WTC11 (cell line): ENCODE measurements at regions not wholly inside any gene's neighbourhood (a gene's known extent, or its start where the extent isn't known, plus 50 kb on each side); places are given as distances from the start of the nearest gene placed in this dataset.

Experiments
- ATAC-seq: fragments of 200-7000 bp; cut with Tn5 transposase; 2 replicates; pipeline ENCODE4 v1.10.0; 2021; ENCODE audit warnings: mild to moderate bottlenecking, moderate library complexity
- CTCF ChIA-PET: fragments of 300-600 bp; sonication (Branson Sonifier 250); formaldehyde crosslinking; loops from one replicate; lab custom pipeline; 2021; ENCODE audit warnings: antibody characterized with exemption; lab: Charles Lee
- POLR2A ChIA-PET: fragments of 350-600 bp; sonication (Branson Sonifier 250); formaldehyde crosslinking; loops from one replicate; lab custom pipeline; 2021; ENCODE audit warnings: antibody characterized with exemption; lab: Charles Lee
- DNase-seq: peaks from one replicate; pipeline ENCODE4 v3.0.0; 2021; ENCODE audit warnings: low spot score
- H3K27ac Mint-ChIP-seq: 2 replicates; pipeline ENCODE4 v1.8.0; 2021; ENCODE audit warnings: mixed read lengths
- H3K27me3 Mint-ChIP-seq: 2 replicates; pipeline ENCODE4 v1.8.0; 2021; ENCODE audit warnings: low read depth, mild to moderate bottlenecking, moderate library complexity, mixed read lengths
- H3K36me3 Mint-ChIP-seq: 2 replicates; pipeline ENCODE4 v1.8.0; 2021; ENCODE audit warnings: mixed read lengths
- H3K4me1 Mint-ChIP-seq: 2 replicates; pipeline ENCODE4 v1.8.0; 2022; ENCODE audit warnings: mixed read lengths
- H3K4me3 Mint-ChIP-seq: 2 replicates; pipeline ENCODE4 v1.8.0; 2021; ENCODE audit warnings: mild to moderate bottlenecking, moderate library complexity, mixed read lengths
- H3K9me3 Mint-ChIP-seq: 2 replicates; pipeline ENCODE4 v1.8.0; 2021; ENCODE audit warnings: mixed read lengths
- AR ChIP-seq: fragments of 250-450 bp; sonication (Bioruptor Pico); IDR thresholded peaks from 2 replicates; pipeline ENCODE4 v1.9.0; 2021; ENCODE audit warnings: mild to moderate bottlenecking
- ATF1 ChIP-seq: sonication (generic); formaldehyde crosslinking; IDR thresholded peaks from 2 replicates; pipeline ENCODE4 v1.8.1; 2023; ENCODE audit warnings: mild to moderate bottlenecking, moderate library complexity, missing genetic modification reagents
- ATF3 ChIP-seq: sonication (generic); formaldehyde crosslinking; conservative IDR thresholded peaks from 2 replicates; pipeline ENCODE4 v1.8.1; 2022; ENCODE audit warnings: mild to moderate bottlenecking, missing genetic modification reagents
- ATF6 ChIP-seq: sonication (generic); formaldehyde crosslinking; IDR thresholded peaks from 2 replicates; pipeline ENCODE4 v1.8.1; 2023; ENCODE audit warnings: mild to moderate bottlenecking, missing genetic modification reagents
- CBFB ChIP-seq: sonication (generic); formaldehyde crosslinking; IDR thresholded peaks from 2 replicates; pipeline ENCODE4 v1.8.1; 2022; ENCODE audit warnings: mild to moderate bottlenecking, low read depth, missing genetic modification reagents
- CREM ChIP-seq: sonication (generic); formaldehyde crosslinking; IDR thresholded peaks from 2 replicates; pipeline ENCODE4 v1.8.1; 2022; ENCODE audit warnings: mild to moderate bottlenecking, missing genetic modification reagents, moderate library complexity
- ELF4 ChIP-seq: sonication (generic); formaldehyde crosslinking; IDR thresholded peaks from 2 replicates; pipeline ENCODE4 v1.8.1; 2022; ENCODE audit warnings: low read depth, mild to moderate bottlenecking, moderate library complexity, missing genetic modification reagents
- GRHL2 ChIP-seq: fragments of 250-450 bp; sonication (Bioruptor Pico); IDR thresholded peaks from 2 replicates; pipeline ENCODE4 v1.8.0; 2022; ENCODE audit warnings: mild to moderate bottlenecking, moderate library complexity; ENCODE audit not compliant: insufficient replicate concordance, severe bottlenecking
- HMGA2 ChIP-seq: fragments of 250-450 bp; sonication (Bioruptor Pico); IDR thresholded peaks from 2 replicates; pipeline ENCODE4 v1.4.0; 2021; ENCODE audit warnings: mild to moderate bottlenecking, moderate library complexity
- IRF2 ChIP-seq: sonication (generic); formaldehyde crosslinking; IDR thresholded peaks from 2 replicates; pipeline ENCODE4 v1.8.0; 2022; ENCODE audit warnings: low read depth, missing genetic modification reagents, borderline replicate concordance
- MAX ChIP-seq: sonication (generic); formaldehyde crosslinking; IDR thresholded peaks from 2 replicates; pipeline ENCODE4 v1.8.0; 2022; ENCODE audit warnings: mild to moderate bottlenecking, missing genetic modification reagents
- MYBL2 ChIP-seq: sonication (generic); formaldehyde crosslinking; IDR thresholded peaks from 2 replicates; pipeline ENCODE4 v1.8.1; 2023; ENCODE audit warnings: mild to moderate bottlenecking, moderate library complexity, missing genetic modification reagents
- OVOL2 ChIP-seq: fragments of 250-450 bp; sonication (Bioruptor Pico); IDR thresholded peaks from 2 replicates; pipeline ENCODE4 v1.9.0; 2021; ENCODE audit warnings: mild to moderate bottlenecking, borderline replicate concordance
- STAT6 ChIP-seq: sonication (generic); formaldehyde crosslinking; conservative IDR thresholded peaks from 2 replicates; pipeline ENCODE4 v1.8.1; 2023; ENCODE audit warnings: mild to moderate bottlenecking, low read depth, missing genetic modification reagents, moderate library complexity
- TCF7 ChIP-seq: sonication (generic); formaldehyde crosslinking; IDR thresholded peaks from 2 replicates; pipeline ENCODE4 v1.8.0; 2022; ENCODE audit warnings: mild to moderate bottlenecking, low read depth, missing genetic modification reagents, moderate library complexity
- TP53 ChIP-seq: sonication (generic); formaldehyde crosslinking; IDR thresholded peaks from 2 replicates; pipeline ENCODE4 v1.8.1; 2023; ENCODE audit warnings: mild to moderate bottlenecking, missing genetic modification reagents
- ZNF121 ChIP-seq: sonication (generic); formaldehyde crosslinking; IDR thresholded peaks from 2 replicates; pipeline ENCODE4 v1.8.0; 2023; ENCODE audit warnings: missing genetic modification reagents
- ZNF425 ChIP-seq: fragments of 250-450 bp; sonication (Bioruptor Pico); conservative IDR thresholded peaks from 2 replicates; pipeline ENCODE4 v1.9.0; 2021; ENCODE audit warnings: mild to moderate bottlenecking

GRCh38 chr13:53144826-53145225 lies 116.2 kb downstream of the OLFM4 start:
- ChIA-PET CTCF (interaction anchor here (0.8 to 1.2 kb wide), 3 partner anchors 57 to 239 kb away, joined by 3 to 6 read pairs (median 3); no protein-coding TSS in a partner anchor), POLR2A (no interaction called here)

More at GRCh38 chr13:53144826-53145225, 116.2 kb downstream of the OLFM4 start:
- ATAC-seq = no peak
- Mint-ChIP-seq H3K4me3 (no peak overlapping the region), H3K36me3 (no peaks in the 10 kb centered on the region), H3K9me3 (no peaks in the 10 kb centered on the region), H3K27ac (no peak overlapping the region), H3K27me3 (no peaks in the 10 kb centered on the region), H3K4me1 (peaks cover 16% of the 10 kb centered on the region)
- TF ChIP-seq ATF6 (no peak), ATF1 (CRISPR knock-in tag) (no peak), ZNF425 (CRISPR knock-in tag) (no peak), OVOL2 (CRISPR knock-in tag) (no peak), CBFB (no peak), IRF2 (CRISPR knock-in tag) (no peak), ELF4 (CRISPR knock-in tag) (no peak), TCF7 (no peak), AR (no peak), ATF3 (CRISPR knock-in tag) (no peak), MAX (CRISPR knock-in tag) (no peak), STAT6 (CRISPR knock-in tag) (no peak), HMGA2 (CRISPR knock-in tag) (no peak), MYBL2 (CRISPR knock-in tag) (no peak), CREM (no peak), ZNF121 (CRISPR knock-in tag) (no peak), TP53 (CRISPR knock-in tag) (no peak), GRHL2 (CRISPR knock-in tag) (no peak)
- no peak for DNase-seq
